ENCODE measurements at regions not wholly inside any gene's neighbourhood (a gene's known extent, or its start where the extent isn't known, plus 50 kb on each side); places are given as distances from the start of the nearest gene placed in this dataset.
"Not testable (repeated sequence)": the region's sequence is repeated elsewhere in the genome, so short reads cannot be mapped to it uniquely, and the experiment has no call there.

GRCh38 chrX:121869876-121870477, 822.6 kb downstream of the GLUD2 start:
- Histone ChIP-seq H3K4me3 (no peak overlapping the region), H3K27me3 (no peaks in the 10 kb centered on the region), H3K27ac (no peak overlapping the region), H3K9me3 (no peaks in the 10 kb centered on the region), H3K36me3 (no peaks in the 10 kb centered on the region), H3K4me1 (no peaks in the 10 kb centered on the region)
- DNase-seq, result no peak
- TF ChIP-seq POLR2A (IDR thresholded peaks at IDR 0.05) (no peak), CTCF (IDR thresholded peaks at IDR 0.05) (no peak)
- 80% methylated on average over 4 of the region's 18 CpGs for WGBS (ENCODE audit: insufficient coverage, low coverage, low lambda C conversion rate, missing lambda C conversion rate)
- intact Hi-C loops (cut with DNase I), result no loop called here
- no peak for ATAC-seq

GRCh38 chrX:121871122-121871521, 823.7 kb downstream of the GLUD2 start:
- H3K9me3 ChIP-seq, result no peaks in the 10 kb centered on the region
- H3K27ac ChIP-seq, result no peak overlapping the region
- H3K4me1 ChIP-seq, result no peaks in the 10 kb centered on the region
- H3K27me3 ChIP-seq, result no peaks in the 10 kb centered on the region
- DNase-seq (no peak), ATAC-seq (no peak)
- H3K4me3 ChIP-seq, result no peak overlapping the region
- H3K36me3 ChIP-seq, result no peaks in the 10 kb centered on the region
- intact Hi-C loops (cut with DNase I), result no loop called here
- WGBS (ENCODE audit: insufficient coverage, low coverage, low lambda C conversion rate, missing lambda C conversion rate), result 100% methylated on average over 5 of the region's 12 CpGs
- TF ChIP-seq POLR2A (IDR thresholded peaks at IDR 0.05), result no peak

DNA sequence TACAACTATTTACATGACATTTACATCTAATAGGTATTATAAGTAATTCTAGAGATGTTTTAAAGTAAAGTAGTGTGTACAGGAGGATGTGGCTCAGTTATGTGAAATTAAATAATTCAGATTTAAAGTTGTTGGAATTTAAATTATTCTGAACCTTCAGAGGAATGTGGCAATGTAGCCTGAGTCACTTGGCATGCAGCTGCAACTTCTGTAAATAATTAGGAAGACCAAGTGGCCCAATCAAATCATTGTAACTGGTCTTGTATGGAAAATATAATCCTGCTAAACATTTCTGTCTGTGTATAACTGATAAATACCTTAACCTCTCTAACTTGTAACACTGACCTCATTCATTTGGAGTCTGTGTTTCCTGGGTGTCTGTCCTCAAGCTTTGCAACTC, 828.9 kb downstream of the GLUD2 start:
- Histone ChIP-seq H3K4me3 (no peak overlapping the region), H3K9me3 (no peaks in the 10 kb centered on the region), H3K4me1 (no peaks in the 10 kb centered on the region), H3K27ac (no peak overlapping the region), H3K27me3 (no peaks in the 10 kb centered on the region), H3K36me3 (no peaks in the 10 kb centered on the region)
- no peak for ATAC-seq
- intact Hi-C loops (cut with DNase I), result no loop called here
- no peak for TF ChIP-seq CTCF (IDR thresholded peaks at IDR 0.05)
- TF ChIP-seq POLR2A (IDR thresholded peaks at IDR 0.05), result no peak
- DNase-seq, result no peak

GRCh38 chrX:121877337-121877736, 829.9 kb downstream of the GLUD2 start:
- intact Hi-C loops (cut with DNase I); H3K9me3 ChIP-seq; H3K4me3 ChIP-seq; DNase-seq; H3K4me1 ChIP-seq; H3K27ac ChIP-seq; ATAC-seq; H3K36me3 ChIP-seq; H3K27me3 ChIP-seq: not testable (repeated sequence)
- 88% methylated on average over 5 of the region's 18 CpGs for WGBS (ENCODE audit: insufficient coverage, low coverage, low lambda C conversion rate, missing lambda C conversion rate)

GRCh38 chrX:121886557-121886956, 839.1 kb downstream of the GLUD2 start:
- no peak for TF ChIP-seq POLR2A (IDR thresholded peaks at IDR 0.05)
- TF ChIP-seq CTCF (IDR thresholded peaks at IDR 0.05), result no peak
- Histone ChIP-seq H3K27ac (no peak overlapping the region), H3K9me3 (no peaks in the 10 kb centered on the region), H3K27me3 (no peaks in the 10 kb centered on the region), H3K36me3 (no peaks in the 10 kb centered on the region), H3K4me3 (no peak overlapping the region), H3K4me1 (no peaks in the 10 kb centered on the region)
- DNase-seq (no peak), ATAC-seq (no peak)
- intact Hi-C loops (cut with DNase I), result no loop called here
- WGBS (ENCODE audit: insufficient coverage, low coverage, low lambda C conversion rate, missing lambda C conversion rate), result 56% methylated on average over 2 of the region's 2 CpGs

- H3K27me3 ChIP-seq, result no peaks in the 10 kb centered on the region
- ATAC-seq, result no peak
- no peak overlapping the region for H3K4me3 ChIP-seq
- 56% methylated on average over 3 of the region's 3 CpGs for WGBS (ENCODE audit: insufficient coverage, low coverage, low lambda C conversion rate, missing lambda C conversion rate)
- no peaks in the 10 kb centered on the region for H3K9me3 ChIP-seq
- TF ChIP-seq CTCF (IDR thresholded peaks at IDR 0.05), result no peak
- TF ChIP-seq POLR2A (IDR thresholded peaks at IDR 0.05), result no peak
- no peak overlapping the region for H3K27ac ChIP-seq
- DNase-seq, result no peak
- no peaks in the 10 kb centered on the region for H3K4me1 ChIP-seq
- no peaks in the 10 kb centered on the region for H3K36me3 ChIP-seq
- intact Hi-C loops (cut with DNase I), result no loop called here
Measured at GRCh38 chrX:121894756-121895155, 847.3 kb downstream of the GLUD2 start.
